H1 (cell line): ENCODE measurements at regions not wholly inside any gene's neighbourhood (a gene's known extent, or its start where the extent isn't known, plus 50 kb on each side); places are given as distances from the start of the nearest gene placed in this dataset.

Source experiments
- CTCF ChIA-PET: fragments of 300-600 bp; sonication (Branson Sonifier 250); formaldehyde crosslinking; loops from one replicate; lab custom pipeline; 2021; ENCODE audit not compliant: partially characterized antibody; lab: Charles Lee
- POLR2A ChIA-PET: fragments of 300-600 bp; sonication (Branson Sonifier 250); formaldehyde crosslinking; loops from one replicate; lab custom pipeline; 2021; ENCODE audit warnings: inconsistent platforms; ENCODE audit not compliant: partially characterized antibody; lab: Charles Lee
- DNase-seq, 2 experiments: peaks; one replicate each; pipeline versions ENCODE4 v3.0.0 to v3.0.0-alpha.2; 2010 to 2022; ENCODE audit warnings: low spot score in 2 of 2, low read depth in 1 of 2, mixed read lengths in 1 of 2
- FAIRE-seq: peaks from 2 replicates; lab custom pipeline; 2011; peaks lifted over from hg19 to GRCh38; lab: Jason Lieb, UNC
- H2AFZ ChIP-seq: 2 replicates; pipeline ENCODE4 v1.8.1; 2012; ENCODE audit warnings: low read length, inconsistent platforms
- H2AK5ac ChIP-seq: 2 replicates; pipeline ENCODE4 v1.6.1; 2013; ENCODE audit warnings: low read depth, low read length
- H2BK120ac ChIP-seq: replicated peaks from 2 replicates; pipeline ENCODE3; 2013; ENCODE audit warnings: low read depth, low read length, inconsistent platforms
- H2BK12ac ChIP-seq: 2 replicates; pipeline ENCODE4 v1.6.1; 2013; ENCODE audit warnings: low read depth, low read length
- H2BK15ac ChIP-seq: 2 replicates; pipeline ENCODE4 v1.6.1; 2013; ENCODE audit warnings: low read length
- H2BK20ac ChIP-seq: 2 replicates; pipeline ENCODE4 v1.6.1; 2013; ENCODE audit warnings: low read length
- H2BK5ac ChIP-seq: 2 replicates; pipeline ENCODE4 v1.6.1; 2013; ENCODE audit warnings: low read depth, low read length
- H3K14ac ChIP-seq: 2 replicates; pipeline ENCODE4 v1.6.1; 2013; ENCODE audit warnings: inconsistent platforms; ENCODE audit not compliant: insufficient read length
- H3K18ac ChIP-seq: 2 replicates; pipeline ENCODE4 v1.6.1; 2013; ENCODE audit warnings: low read length; ENCODE audit errors: extremely low read depth
- H3K23ac ChIP-seq: 2 replicates; pipeline ENCODE4 v1.6.1; 2013; ENCODE audit warnings: inconsistent platforms; ENCODE audit not compliant: insufficient read length
- H3K23me2 ChIP-seq: 2 replicates; pipeline ENCODE4 v1.6.1; 2013; ENCODE audit warnings: low read depth, low read length
- H3K27ac ChIP-seq: 2 replicates; pipeline ENCODE4 v1.6.1; 2011; ENCODE audit warnings: low read depth, low read length, inconsistent platforms
- H3K27me3 ChIP-seq, 4 experiments: replicated peaks in 1 of 4; 1 replicate in 1 of 4; 2 replicates in 3 of 4; pipeline versions ENCODE4 v1.6.1 to v1.8.1; 2011 to 2013; ENCODE audit warnings: low read length in 3 of 4, mild to moderate bottlenecking in 3 of 4, inconsistent platforms in 2 of 4, mixed read lengths in 2 of 4, moderate library complexity in 1 of 4; ENCODE audit not compliant: control insufficient read depth in 3 of 4, insufficient read depth in 3 of 4; ENCODE audit errors: extremely low read depth in 1 of 4
- H3K36me3 ChIP-seq, 4 experiments: 2 replicates each; pipeline versions ENCODE4 v1.6.1 to v1.8.1; 2011 to 2013; ENCODE audit warnings: mild to moderate bottlenecking in 4 of 4, low read length in 3 of 4, moderate library complexity in 2 of 4, control low read depth in 1 of 4, inconsistent platforms in 1 of 4; ENCODE audit not compliant: insufficient read depth in 4 of 4, control insufficient read depth in 2 of 4
- H3K4ac ChIP-seq: replicated peaks from 2 replicates; pipeline ENCODE3; 2013; ENCODE audit warnings: low read length, low read depth, mixed read lengths, inconsistent platforms; ENCODE audit not compliant: insufficient read length
- H3K4me1 ChIP-seq, 4 experiments: replicated peaks in 1 of 4; 1 replicate in 1 of 4; 2 replicates in 3 of 4; pipeline versions ENCODE4 v1.6.1 to v1.8.1; 2011 to 2013; ENCODE audit warnings: low read length in 3 of 4, inconsistent platforms in 2 of 4, mixed read lengths in 1 of 4; ENCODE audit not compliant: insufficient read depth in 4 of 4, control insufficient read depth in 3 of 4
- H3K4me2 ChIP-seq, 2 experiments: 2 replicates each; pipeline versions ENCODE4 v1.6.1 to v1.8.1; 2011 to 2013; ENCODE audit warnings: low read depth in 2 of 2, low read length in 2 of 2, control low read depth in 1 of 2, inconsistent platforms in 1 of 2, mild to moderate bottlenecking in 1 of 2; ENCODE audit not compliant: insufficient read depth in 1 of 2
- H3K4me3 ChIP-seq, 4 experiments: fragments of 200-600, 300-600 bp in 1 of 4; sonication (generic), shearing (Covaris generic), sonication (Bioruptor Twin) in 1 of 4; 2 replicates each; pipeline versions ENCODE4 v1.5.1 to v1.8.1; 2011 to 2016; ENCODE audit warnings: low read length in 4 of 4, low read depth in 3 of 4, control low read depth in 2 of 4, inconsistent platforms in 2 of 4, mild to moderate bottlenecking in 2 of 4, mixed read lengths in 1 of 4, moderate library complexity in 1 of 4; ENCODE audit not compliant: insufficient read depth in 2 of 4; ENCODE audit errors: extremely low read depth in 1 of 4
- H3K56ac ChIP-seq: replicated peaks from 2 replicates; pipeline ENCODE3; 2013; ENCODE audit warnings: low read depth, mild to moderate bottlenecking, mixed read lengths, low read length, inconsistent platforms; ENCODE audit not compliant: insufficient read length
- H3K79me1 ChIP-seq: 2 replicates; pipeline ENCODE4 v1.6.1; 2013; ENCODE audit warnings: low read depth, low read length, control low read depth
- H3K79me2 ChIP-seq, 2 experiments: 2 replicates each; pipeline versions ENCODE4 v1.6.1 to v1.8.1; 2012 to 2013; ENCODE audit warnings: low read length in 2 of 2, mild to moderate bottlenecking in 2 of 2, inconsistent platforms in 1 of 2; ENCODE audit not compliant: insufficient read depth in 2 of 2, control insufficient read depth in 1 of 2
- H3K9ac ChIP-seq, 4 experiments: replicated peaks in 1 of 4; 1 replicate in 1 of 4; 2 replicates in 3 of 4; pipeline versions ENCODE4 v1.6.1 to v1.8.1; 2011 to 2013; ENCODE audit warnings: low read depth in 3 of 4, low read length in 3 of 4, control low read depth in 2 of 4, mild to moderate bottlenecking in 2 of 4, moderate library complexity in 2 of 4, inconsistent platforms in 1 of 4; ENCODE audit errors: extremely low read depth in 1 of 4
- H3K9me3 ChIP-seq, 2 experiments: 2 replicates each; pipeline versions ENCODE4 v1.6.1 to v1.8.1; 2012 to 2013; ENCODE audit warnings: mild to moderate bottlenecking in 2 of 2, moderate library complexity in 2 of 2, control low read depth in 1 of 2, inconsistent platforms in 1 of 2, low read depth in 1 of 2, low read length in 1 of 2, mixed read lengths in 1 of 2; ENCODE audit not compliant: insufficient read depth in 2 of 2
- H4K20me1 ChIP-seq, 2 experiments: replicated peaks in 1 of 2; 2 replicates each; pipeline versions ENCODE3 to v1.8.1; 2011 to 2013; ENCODE audit warnings: inconsistent platforms in 2 of 2, low read length in 2 of 2, mild to moderate bottlenecking in 1 of 2; ENCODE audit not compliant: insufficient read depth in 2 of 2, control insufficient read depth in 1 of 2
- H4K5ac ChIP-seq: 2 replicates; pipeline ENCODE4 v1.6.1; 2013; ENCODE audit warnings: low read length, low read depth, mixed read lengths, inconsistent platforms; ENCODE audit not compliant: insufficient read length
- H4K8ac ChIP-seq: 2 replicates; pipeline ENCODE4 v1.8.0; 2013; ENCODE audit warnings: mild to moderate bottlenecking, moderate library complexity, low read length, inconsistent platforms; ENCODE audit not compliant: insufficient read depth; ENCODE audit errors: extremely low read depth
- H4K91ac ChIP-seq: replicated peaks from 2 replicates; pipeline ENCODE3; 2013; ENCODE audit warnings: low read length, mixed read lengths, inconsistent platforms; ENCODE audit not compliant: insufficient read length
- CBX8 ChIP-seq: fragments of 300-800, 300-1000 bp; sonication (generic); IDR thresholded peaks from 2 replicates; pipeline ENCODE4 v1.7.1; 2016; ENCODE audit warnings: low read depth, low read length, borderline replicate concordance
- CTBP2 ChIP-seq: IDR thresholded peaks from 2 replicates; pipeline ENCODE4 v1.7.0; 2011; ENCODE audit warnings: borderline replicate concordance, mild to moderate bottlenecking, moderate library complexity, mixed read lengths, low read length; ENCODE audit not compliant: insufficient read depth, insufficient read length
- EGR1 ChIP-seq: IDR thresholded peaks from 2 replicates; pipeline ENCODE4 v1.6.1; 2011; ENCODE audit warnings: low read depth, low read length, borderline replicate concordance
- EZH2 ChIP-seq: fragments of 200-600 bp; sonication (generic); IDR thresholded peaks from 2 replicates; pipeline ENCODE4 v1.7.1; 2012; ENCODE audit warnings: low read depth, mild to moderate bottlenecking, moderate library complexity, low read length, inconsistent platforms; ENCODE audit not compliant: severe bottlenecking
- JUN ChIP-seq: IDR thresholded peaks from 2 replicates; pipeline ENCODE4 v1.6.1; 2011; ENCODE audit warnings: low read depth, mild to moderate bottlenecking, improper control_type of control experiment, low read length
- MAX ChIP-seq: IDR thresholded peaks from 2 replicates; pipeline ENCODE4 v1.6.1; 2012; ENCODE audit warnings: inconsistent platforms
- NRF1 ChIP-seq: IDR thresholded peaks from 2 replicates; pipeline ENCODE4 v1.6.1; 2011; ENCODE audit warnings: mild to moderate bottlenecking, low read depth, low read length, improper control_type of control experiment
- SP1 ChIP-seq: IDR thresholded peaks from 2 replicates; pipeline ENCODE4 v1.6.1; 2011; ENCODE audit warnings: low read depth, low read length
- TEAD4 ChIP-seq: IDR thresholded peaks from 2 replicates; pipeline ENCODE4 v1.6.1; 2012; ENCODE audit warnings: low read depth, low read length, inconsistent platforms, mixed read lengths
- WGBS, 2 experiments: shearing (Covaris generic) in 1 of 2; methylation state at CpG; one replicate each; pipeline versions ENCODE4 v1.1.6 to v1.1.7; 2013 to 2015; ENCODE audit warnings: low lambda C conversion rate in 2 of 2, mixed read lengths in 2 of 2, inconsistent platforms in 1 of 2, low coverage in 1 of 2, missing lambda C conversion rate in 1 of 2; ENCODE audit not compliant: insufficient replicate concordance in 2 of 2, insufficient coverage in 1 of 2, insufficient read length in 1 of 2; ENCODE audit errors: extremely low coverage in 1 of 2, missing lambda C conversion rate in 1 of 2; 5-methylcytosine and 5-hydroxymethylcytosine counted together

GRCh38 chr2:38467768-38468455, 90.8 kb upstream of the ATL2 start:
- H2BK20ac ChIP-seq = no peak overlapping the region
- CTCF ChIA-PET = interaction anchor here (0.6 to 6.7 kb wide), 19 partner anchors 9 to 948 kb away, joined by 3 to 52 read pairs (median 4); no protein-coding TSS in a partner anchor
- H3K23me2 ChIP-seq = no peaks in the 10 kb centered on the region
- FAIRE-seq = no peak
- no peak for DNase-seq
- H2AFZ ChIP-seq = no peak overlapping the region
- no peak overlapping the region for H2BK120ac ChIP-seq
- no peak overlapping the region for H3K27ac ChIP-seq
- no peak overlapping the region for H3K4me3 ChIP-seq
- no peaks in the 10 kb centered on the region for H3K4me1 ChIP-seq
- H2AK5ac ChIP-seq = no peak overlapping the region
- 83% methylated on average over 3 of the region's 3 CpGs; no CpG with 5 or more reads in 1 of the 2 experiments for WGBS, 2 experiments
- no peak overlapping the region for H3K23ac ChIP-seq
- no peak overlapping the region for H3K4me2 ChIP-seq
- no peak overlapping the region for H3K4ac ChIP-seq
- no peak overlapping the region for H2BK15ac ChIP-seq
- no peaks in the 10 kb centered on the region for H3K36me3 ChIP-seq
- no peaks in the 10 kb centered on the region for H3K27me3 ChIP-seq
- POLR2A ChIA-PET = interaction anchor here (0.6 to 1.3 kb wide), 3 partner anchors 9 to 271 kb away, joined by 3 read pairs; no protein-coding TSS in a partner anchor
- no peak overlapping the region for H4K91ac ChIP-seq
- no peak overlapping the region for H3K56ac ChIP-seq
- H2BK5ac ChIP-seq = no peak overlapping the region
- no peak overlapping the region for H3K14ac ChIP-seq
- H4K5ac ChIP-seq = no peak overlapping the region
- H3K9ac ChIP-seq = no peak overlapping the region
- no peaks in the 10 kb centered on the region for H3K9me3 ChIP-seq
- no peak overlapping the region for H4K8ac ChIP-seq
- TF ChIP-seq EGR1 (no peak), TEAD4 (no peak), EZH2 (no peak), MAX (no peak), CBX8 (no peak), SP1 (no peak), CTBP2 (no peak), JUN (no peak), NRF1 (no peak)
- H4K20me1 ChIP-seq = no peaks in the 10 kb centered on the region
- no peak overlapping the region for H3K18ac ChIP-seq
- no peak overlapping the region for H2BK12ac ChIP-seq
- no peaks in the 10 kb centered on the region for H3K79me1 ChIP-seq
- H3K79me2 ChIP-seq = no peaks in the 10 kb centered on the region
